GM23338 (cell line): ENCODE measurements at regions not wholly inside any gene's neighbourhood (a gene's known extent, or its start where the extent isn't known, plus 50 kb on each side); places are given as distances from the start of the nearest gene placed in this dataset.
"Not testable (repeated sequence)": the region's sequence is repeated elsewhere in the genome, so short reads cannot be mapped to it uniquely, and the experiment has no call there.

Source experiments
- ATAC-seq: fragments of 200-7000 bp; cut with Tn5 transposase; 3 replicates; pipeline ENCODE4 v1.9.1; 2020
- DNase-seq: peaks from one replicate; pipeline ENCODE4 v3.0.0-alpha.2; 2015; ENCODE audit warnings: low spot score
- H2AFZ ChIP-seq: fragments of 200-600 bp; sonication (generic); 2 replicates; pipeline ENCODE4 v1.8.0; 2016; ENCODE audit warnings: antibody characterized with exemption, mild to moderate bottlenecking, moderate library complexity
- H3F3A ChIP-seq: fragments of 200-600 bp; sonication (generic); replicated peaks from 2 replicates; pipeline ENCODE4 v1.8.0; 2017; ENCODE audit warnings: antibody characterized with exemption, mixed run types, low read depth
- H3K27ac ChIP-seq: fragments of 200-600 bp; sonication (generic); 2 replicates; pipeline ENCODE4 v1.6.1; 2016; ENCODE audit warnings: low read depth
- H3K27me3 ChIP-seq: fragments of 200-600 bp; sonication (generic); 2 replicates; pipeline ENCODE4 v1.8.0; 2016; ENCODE audit warnings: mild to moderate bottlenecking, mixed run types, moderate library complexity; ENCODE audit not compliant: insufficient read depth
- H3K36me3 ChIP-seq: fragments of 200-600 bp; sonication (generic); 2 replicates; pipeline ENCODE4 v1.8.0; 2016; ENCODE audit warnings: mild to moderate bottlenecking; ENCODE audit not compliant: insufficient read depth
- H3K4me1 ChIP-seq: fragments of 200-600 bp; sonication (generic); 2 replicates; pipeline ENCODE4 v1.8.0; 2016; ENCODE audit warnings: mild to moderate bottlenecking, moderate library complexity; ENCODE audit not compliant: insufficient read depth
- H3K4me2 ChIP-seq: fragments of 200-600 bp; sonication (generic); 2 replicates; pipeline ENCODE4 v1.7.1; 2017; ENCODE audit warnings: mixed run types
- H3K4me3 ChIP-seq: fragments of 200-600 bp; sonication (generic); 2 replicates; pipeline ENCODE4 v1.6.1; 2016; ENCODE audit warnings: mixed run types
- H3K79me2 ChIP-seq: fragments of 200-600 bp; sonication (generic); replicated peaks from 2 replicates; pipeline ENCODE4 v1.8.0; 2017; ENCODE audit warnings: mild to moderate bottlenecking; ENCODE audit not compliant: insufficient read depth
- H3K9me2 ChIP-seq: fragments of 200-600 bp; sonication (generic); 2 replicates; pipeline ENCODE4 v1.8.0; 2017; ENCODE audit not compliant: insufficient read depth
- H4K20me1 ChIP-seq: fragments of 200-600 bp; sonication (generic); replicated peaks from 2 replicates; pipeline ENCODE4 v1.8.0; 2017; ENCODE audit warnings: mild to moderate bottlenecking; ENCODE audit not compliant: insufficient read depth
- H3K27ac Mint-ChIP-seq: 2 replicates; pipeline ENCODE4 v1.8.0; 2020; ENCODE audit warnings: inconsistent platforms, mild to moderate bottlenecking, moderate library complexity, mixed read lengths
- H3K27me3 Mint-ChIP-seq: 3 replicates; pipeline ENCODE4 v1.8.0; 2022; ENCODE audit warnings: low read depth, mild to moderate bottlenecking, moderate library complexity, mixed read lengths, inconsistent platforms; ENCODE audit not compliant: insufficient read depth, poor library complexity
- H3K36me3 Mint-ChIP-seq: 3 replicates; pipeline ENCODE4 v1.8.0; 2021; ENCODE audit warnings: low read depth, mild to moderate bottlenecking, inconsistent platforms, moderate library complexity, mixed read lengths
- H3K4me1 Mint-ChIP-seq: 3 replicates; pipeline ENCODE4 v1.8.0; 2020; ENCODE audit warnings: mild to moderate bottlenecking, inconsistent platforms, mixed read lengths
- H3K4me3 Mint-ChIP-seq: 3 replicates; pipeline ENCODE4 v1.8.0; 2021; ENCODE audit warnings: moderate library complexity, mild to moderate bottlenecking, inconsistent platforms, mixed read lengths
- H3K9me3 Mint-ChIP-seq: 3 replicates; pipeline ENCODE4 v1.8.0; 2020; ENCODE audit warnings: moderate library complexity, mild to moderate bottlenecking, inconsistent platforms, mixed read lengths
- ETS1 ChIP-seq: IDR thresholded peaks from 2 replicates; pipeline ENCODE4 v1.6.1; 2016; ENCODE audit warnings: antibody characterized with exemption
- EZH2 ChIP-seq: fragments of 200-600 bp; sonication (generic); IDR thresholded peaks from one replicate; pipeline ENCODE4 v1.8.0; 2017; ENCODE audit warnings: antibody characterized with exemption, mild to moderate bottlenecking, low read depth; ENCODE audit not compliant: unreplicated experiment
- NANOG ChIP-seq: IDR thresholded peaks from 2 replicates; pipeline ENCODE4 v1.6.1; 2016; ENCODE audit warnings: antibody characterized with exemption, borderline replicate concordance
- ZNF114 ChIP-seq: fragments of 250-450 bp; sonication (Bioruptor Pico); IDR thresholded peaks from 2 replicates; pipeline ENCODE4 v1.5.0; 2020; ENCODE audit warnings: mild to moderate bottlenecking, moderate library complexity
- TF ChIP-seq, protein P1 (sequence below), 2 experiments: fragments of 200-600 bp in 1 of 2; sonication (generic) in 1 of 2; conservative IDR thresholded peaks; 2 replicates each; pipeline versions ENCODE4 v1.5.1 to v1.6.1; 2016 to 2017; ENCODE audit warnings: antibody characterized with exemption in 2 of 2, low read depth in 2 of 2, mild to moderate bottlenecking in 2 of 2, moderate library complexity in 1 of 2
- TF ChIP-seq, protein P2 (sequence below): fragments of 250-450 bp; sonication (Bioruptor Pico); IDR thresholded peaks from 2 replicates; pipeline ENCODE4 v1.5.0; 2020; ENCODE audit warnings: mild to moderate bottlenecking, moderate library complexity

- not testable (repeated sequence) for H3K4me3 Mint-ChIP-seq, H3K36me3 ChIP-seq, H3F3A ChIP-seq, ATAC-seq, H3K79me2 ChIP-seq, H2AFZ ChIP-seq, H3K4me2 ChIP-seq, H3K9me3 Mint-ChIP-seq, H3K4me1 ChIP-seq, H3K27me3 Mint-ChIP-seq, H3K36me3 Mint-ChIP-seq, DNase-seq, H3K27ac Mint-ChIP-seq, H3K4me1 Mint-ChIP-seq, H3K27me3 ChIP-seq, H3K4me3 ChIP-seq, H3K27ac ChIP-seq, H4K20me1 ChIP-seq, H3K9me2 ChIP-seq
Measured at GRCh38 chr4:8673106-8673505, 80.5 kb downstream of the CPZ start.

DNA sequence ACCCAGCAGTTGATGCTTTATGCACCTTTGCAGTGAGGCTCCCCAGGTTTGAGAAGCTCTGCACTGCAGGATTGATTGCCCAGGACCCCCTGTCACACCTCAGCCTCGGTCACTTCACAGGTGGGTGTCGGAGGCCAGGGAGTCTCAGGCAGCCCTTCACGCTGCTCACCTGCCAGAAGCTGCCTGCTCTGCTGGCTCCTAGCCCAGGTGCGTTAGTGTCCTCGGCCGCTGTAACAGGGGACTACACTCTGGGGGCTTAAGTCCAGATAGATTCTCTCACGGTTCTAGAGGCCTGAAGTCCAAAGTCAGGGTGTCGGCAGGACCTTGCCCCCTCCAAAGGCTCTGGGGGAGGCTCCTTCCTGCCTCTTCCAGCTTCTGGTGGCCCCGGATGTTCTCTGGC lies 79.9 kb downstream of the CPZ start:
- Mint-ChIP-seq H3K36me3 (no peaks in the 10 kb centered on the region), H3K9me3 (no peaks in the 10 kb centered on the region; the same call in 2 of the 3 replicates), H3K4me1 (no peaks in the 10 kb centered on the region; the same call in 2 of the 3 replicates), H3K27ac (no peak overlapping the region), H3K27me3 (peaks cover 3% of the 10 kb centered on the region), H3K4me3 (no peak overlapping the region)
- H3K36me3 ChIP-seq, result no peaks in the 10 kb centered on the region
- H3K4me3 ChIP-seq, result no peak overlapping the region
- TF ChIP-seq, protein P1, sequence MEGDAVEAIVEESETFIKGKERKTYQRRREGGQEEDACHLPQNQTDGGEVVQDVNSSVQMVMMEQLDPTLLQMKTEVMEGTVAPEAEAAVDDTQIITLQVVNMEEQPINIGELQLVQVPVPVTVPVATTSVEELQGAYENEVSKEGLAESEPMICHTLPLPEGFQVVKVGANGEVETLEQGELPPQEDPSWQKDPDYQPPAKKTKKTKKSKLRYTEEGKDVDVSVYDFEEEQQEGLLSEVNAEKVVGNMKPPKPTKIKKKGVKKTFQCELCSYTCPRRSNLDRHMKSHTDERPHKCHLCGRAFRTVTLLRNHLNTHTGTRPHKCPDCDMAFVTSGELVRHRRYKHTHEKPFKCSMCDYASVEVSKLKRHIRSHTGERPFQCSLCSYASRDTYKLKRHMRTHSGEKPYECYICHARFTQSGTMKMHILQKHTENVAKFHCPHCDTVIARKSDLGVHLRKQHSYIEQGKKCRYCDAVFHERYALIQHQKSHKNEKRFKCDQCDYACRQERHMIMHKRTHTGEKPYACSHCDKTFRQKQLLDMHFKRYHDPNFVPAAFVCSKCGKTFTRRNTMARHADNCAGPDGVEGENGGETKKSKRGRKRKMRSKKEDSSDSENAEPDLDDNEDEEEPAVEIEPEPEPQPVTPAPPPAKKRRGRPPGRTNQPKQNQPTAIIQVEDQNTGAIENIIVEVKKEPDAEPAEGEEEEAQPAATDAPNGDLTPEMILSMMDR (conservative IDR thresholded peaks at IDR 0.05; ENCODE audit: low read depth in 2 of 2), result no peak
- TF ChIP-seq EZH2 (no peak), ZNF114 (CRISPR knock-in tag) (no peak), ETS1 (no peak)
- no peaks in the 10 kb centered on the region for H3K9me2 ChIP-seq
- no peaks in the 10 kb centered on the region for H3K79me2 ChIP-seq
- H3F3A ChIP-seq, result no peaks in the 10 kb centered on the region
- no peak for DNase-seq
- no peak overlapping the region for H3K4me2 ChIP-seq
- no peaks in the 10 kb centered on the region for H3K27me3 ChIP-seq
- no peak overlapping the region for H3K27ac ChIP-seq
- H3K4me1 ChIP-seq, result no peaks in the 10 kb centered on the region
- no peaks in the 10 kb centered on the region; the same call in none of the 2 replicates for H4K20me1 ChIP-seq
- ATAC-seq, result no peak
- H2AFZ ChIP-seq, result no peak overlapping the region

GRCh38 chr4:8671712-8672290 lies 79.2 kb downstream of the CPZ start:
- no peak overlapping the region for H3K27ac Mint-ChIP-seq
- Histone ChIP-seq H3K9me2 (no peaks in the 10 kb centered on the region), H3F3A (no peaks in the 10 kb centered on the region), H2AFZ (no peak overlapping the region), H4K20me1 (no peaks in the 10 kb centered on the region; the same call in 1 of the 2 replicates), H3K36me3 (no peaks in the 10 kb centered on the region), H3K27me3 (no peaks in the 10 kb centered on the region), H3K4me3 (no peak overlapping the region), H3K79me2 (no peaks in the 10 kb centered on the region), H3K4me2 (no peak overlapping the region), H3K27ac (no peak overlapping the region), H3K4me1 (no peaks in the 10 kb centered on the region)
- peaks cover 3% of the 10 kb centered on the region for H3K27me3 Mint-ChIP-seq
- no peak for ATAC-seq
- no peaks in the 10 kb centered on the region; the same call in 2 of the 3 replicates for H3K4me1 Mint-ChIP-seq
- no peak overlapping the region for H3K4me3 Mint-ChIP-seq
- no peaks in the 10 kb centered on the region for H3K36me3 Mint-ChIP-seq
- no peak for DNase-seq
- H3K9me3 Mint-ChIP-seq, result no peaks in the 10 kb centered on the region; the same call in 2 of the 3 replicates
- TF ChIP-seq, protein P2, sequence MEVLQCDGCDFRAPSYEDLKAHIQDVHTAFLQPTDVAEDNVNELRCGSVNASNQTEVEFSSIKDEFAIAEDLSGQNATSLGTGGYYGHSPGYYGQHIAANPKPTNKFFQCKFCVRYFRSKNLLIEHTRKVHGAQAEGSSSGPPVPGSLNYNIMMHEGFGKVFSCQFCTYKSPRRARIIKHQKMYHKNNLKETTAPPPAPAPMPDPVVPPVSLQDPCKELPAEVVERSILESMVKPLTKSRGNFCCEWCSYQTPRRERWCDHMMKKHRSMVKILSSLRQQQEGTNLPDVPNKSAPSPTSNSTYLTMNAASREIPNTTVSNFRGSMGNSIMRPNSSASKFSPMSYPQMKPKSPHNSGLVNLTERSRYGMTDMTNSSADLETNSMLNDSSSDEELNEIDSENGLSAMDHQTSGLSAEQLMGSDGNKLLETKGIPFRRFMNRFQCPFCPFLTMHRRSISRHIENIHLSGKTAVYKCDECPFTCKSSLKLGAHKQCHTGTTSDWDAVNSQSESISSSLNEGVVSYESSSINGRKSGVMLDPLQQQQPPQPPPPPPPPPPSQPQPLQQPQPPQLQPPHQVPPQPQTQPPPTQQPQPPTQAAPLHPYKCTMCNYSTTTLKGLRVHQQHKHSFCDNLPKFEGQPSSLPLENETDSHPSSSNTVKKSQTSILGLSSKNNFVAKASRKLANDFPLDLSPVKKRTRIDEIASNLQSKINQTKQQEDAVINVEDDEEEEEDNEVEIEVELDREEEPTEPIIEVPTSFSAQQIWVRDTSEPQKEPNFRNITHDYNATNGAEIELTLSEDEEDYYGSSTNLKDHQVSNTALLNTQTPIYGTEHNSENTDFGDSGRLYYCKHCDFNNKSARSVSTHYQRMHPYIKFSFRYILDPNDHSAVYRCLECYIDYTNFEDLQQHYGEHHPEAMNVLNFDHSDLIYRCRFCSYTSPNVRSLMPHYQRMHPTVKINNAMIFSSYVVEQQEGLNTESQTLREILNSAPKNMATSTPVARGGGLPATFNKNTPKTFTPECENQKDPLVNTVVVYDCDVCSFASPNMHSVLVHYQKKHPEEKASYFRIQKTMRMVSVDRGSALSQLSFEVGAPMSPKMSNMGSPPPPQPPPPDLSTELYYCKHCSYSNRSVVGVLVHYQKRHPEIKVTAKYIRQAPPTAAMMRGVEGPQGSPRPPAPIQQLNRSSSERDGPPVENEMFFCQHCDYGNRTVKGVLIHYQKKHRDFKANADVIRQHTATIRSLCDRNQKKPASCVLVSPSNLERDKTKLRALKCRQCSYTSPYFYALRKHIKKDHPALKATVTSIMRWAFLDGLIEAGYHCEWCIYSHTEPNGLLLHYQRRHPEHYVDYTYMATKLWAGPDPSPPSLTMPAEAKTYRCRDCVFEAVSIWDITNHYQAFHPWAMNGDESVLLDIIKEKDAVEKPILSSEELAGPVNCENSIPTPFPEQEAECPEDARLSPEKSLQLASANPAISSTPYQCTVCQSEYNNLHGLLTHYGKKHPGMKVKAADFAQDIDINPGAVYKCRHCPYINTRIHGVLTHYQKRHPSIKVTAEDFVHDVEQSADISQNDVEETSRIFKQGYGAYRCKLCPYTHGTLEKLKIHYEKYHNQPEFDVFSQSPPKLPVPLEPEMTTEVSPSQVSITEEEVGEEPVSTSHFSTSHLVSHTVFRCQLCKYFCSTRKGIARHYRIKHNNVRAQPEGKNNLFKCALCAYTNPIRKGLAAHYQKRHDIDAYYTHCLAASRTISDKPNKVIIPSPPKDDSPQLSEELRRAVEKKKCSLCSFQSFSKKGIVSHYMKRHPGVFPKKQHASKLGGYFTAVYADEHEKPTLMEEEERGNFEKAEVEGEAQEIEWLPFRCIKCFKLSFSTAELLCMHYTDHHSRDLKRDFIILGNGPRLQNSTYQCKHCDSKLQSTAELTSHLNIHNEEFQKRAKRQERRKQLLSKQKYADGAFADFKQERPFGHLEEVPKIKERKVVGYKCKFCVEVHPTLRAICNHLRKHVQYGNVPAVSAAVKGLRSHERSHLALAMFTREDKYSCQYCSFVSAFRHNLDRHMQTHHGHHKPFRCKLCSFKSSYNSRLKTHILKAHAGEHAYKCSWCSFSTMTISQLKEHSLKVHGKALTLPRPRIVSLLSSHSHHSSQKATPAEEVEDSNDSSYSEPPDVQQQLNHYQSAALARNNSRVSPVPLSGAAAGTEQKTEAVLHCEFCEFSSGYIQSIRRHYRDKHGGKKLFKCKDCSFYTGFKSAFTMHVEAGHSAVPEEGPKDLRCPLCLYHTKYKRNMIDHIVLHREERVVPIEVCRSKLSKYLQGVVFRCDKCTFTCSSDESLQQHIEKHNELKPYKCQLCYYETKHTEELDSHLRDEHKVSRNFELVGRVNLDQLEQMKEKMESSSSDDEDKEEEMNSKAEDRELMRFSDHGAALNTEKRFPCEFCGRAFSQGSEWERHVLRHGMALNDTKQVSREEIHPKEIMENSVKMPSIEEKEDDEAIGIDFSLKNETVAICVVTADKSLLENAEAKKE (CRISPR knock-in tag), result no peak
- TF ChIP-seq NANOG, result no peak
